ENCODE measurements at regions not wholly inside any gene's neighbourhood (a gene's known extent, or its start where the extent isn't known, plus 50 kb on each side); places are given as distances from the start of the nearest gene placed in this dataset.

- no peaks in the 10 kb centered on the region for H3K9me3 ChIP-seq (ENCODE audit: control insufficient read depth, insufficient read depth, low read depth, low read length)
- ATAC-seq = no peak
- intact Hi-C loops (cut with micrococcal nuclease; ENCODE audit: unreplicated experiment) = no loop called here
- H3K36me3 ChIP-seq (ENCODE audit: control insufficient read depth, insufficient read depth, low read length) = no peaks in the 10 kb centered on the region
- no peak overlapping the region for H3K27ac ChIP-seq (ENCODE audit: low read length)
- H3K4me1 ChIP-seq (ENCODE audit: control insufficient read depth, insufficient read depth, low read length) = no peaks in the 10 kb centered on the region
- TF ChIP-seq REST (IDR thresholded peaks at IDR 0.05; ENCODE audit: insufficient read depth in 1 of 2, low read depth in 2 of 2, low read length in 1 of 2) = no peak
- no peak for TF ChIP-seq CTCF (IDR thresholded peaks at IDR 0.05)
- no peak for TF ChIP-seq POLR2AphosphoS5 (IDR thresholded peaks at IDR 0.05; ENCODE audit: low read depth, low read length)
- TF ChIP-seq SIN3A (IDR thresholded peaks at IDR 0.05; ENCODE audit: borderline replicate concordance, insufficient read depth, low read depth, low read length) = no peak
- no peak for TF ChIP-seq TCF7L2 (IDR thresholded peaks at IDR 0.05; ENCODE audit: low read depth, low read length)
- no peaks in the 10 kb centered on the region for H3K27me3 ChIP-seq (ENCODE audit: control insufficient read depth, insufficient read depth, low read length)
- no peak overlapping the region for H3K4me3 ChIP-seq (ENCODE audit: low read depth in 2 of 2, low read length in 2 of 2)
- DNase-seq (ENCODE audit: low read depth, low spot score) = no peak
- BruUV-seq (replicated peaks) = no TSS peak
- in situ Hi-C loops (cut with HindIII; ENCODE audit: low pct_unique_long_range_greater_than_20kb, low sequenced_read_pairs) = no loop called here
- POLR2A ChIA-PET = no interaction called here
- CTCF ChIA-PET = no interaction called here
These were observed 82.2 kb upstream of the SOD1 start for GRCh38 chr21:31577271-31577670.

GRCh38 chr21:31576428-31576827, 83.1 kb upstream of the SOD1 start:
- no peaks in the 10 kb centered on the region for H3K9me3 ChIP-seq (ENCODE audit: control insufficient read depth, insufficient read depth, low read depth, low read length)
- POLR2A ChIA-PET = no interaction called here
- TF ChIP-seq CTCF (IDR thresholded peaks at IDR 0.05) (no peak), TCF7L2 (IDR thresholded peaks at IDR 0.05; ENCODE audit: low read depth, low read length) (no peak), SIN3A (IDR thresholded peaks at IDR 0.05; ENCODE audit: borderline replicate concordance, insufficient read depth, low read depth, low read length) (no peak), POLR2AphosphoS5 (IDR thresholded peaks at IDR 0.05; ENCODE audit: low read depth, low read length) (no peak), REST (IDR thresholded peaks at IDR 0.05; ENCODE audit: insufficient read depth in 1 of 2, low read depth in 2 of 2, low read length in 1 of 2) (no peak)
- no peak overlapping the region for H3K27ac ChIP-seq (ENCODE audit: low read length)
- no peaks in the 10 kb centered on the region for H3K36me3 ChIP-seq (ENCODE audit: control insufficient read depth, insufficient read depth, low read length)
- no peaks in the 10 kb centered on the region for H3K4me1 ChIP-seq (ENCODE audit: control insufficient read depth, insufficient read depth, low read length)
- CTCF ChIA-PET = no interaction called here
- ATAC-seq (no peak), DNase-seq (ENCODE audit: low read depth, low spot score) (no peak)
- H3K4me3 ChIP-seq (ENCODE audit: low read depth in 2 of 2, low read length in 2 of 2) = no peak overlapping the region
- intact Hi-C loops (cut with micrococcal nuclease; ENCODE audit: unreplicated experiment) (no loop called here), in situ Hi-C loops (cut with HindIII; ENCODE audit: low pct_unique_long_range_greater_than_20kb, low sequenced_read_pairs) (no loop called here)
- H3K27me3 ChIP-seq (ENCODE audit: control insufficient read depth, insufficient read depth, low read length) = no peaks in the 10 kb centered on the region
- BruUV-seq (replicated peaks) = no TSS peak
